Neural progenitor cell (in vitro differentiated cells): ENCODE measurements at regions not wholly inside any gene's neighbourhood (a gene's known extent, or its start where the extent isn't known, plus 50 kb on each side); places are given as distances from the start of the nearest gene placed in this dataset.

Source experiments
- DNase-seq: peaks from one replicate; pipeline ENCODE4 v3.0.0-alpha.2; 2016; ENCODE audit warnings: low spot score
- H2AFZ ChIP-seq: fragments of 200-600 bp; sonication (generic); replicated peaks from 2 replicates; pipeline ENCODE4 v1.6.1; 2016; ENCODE audit warnings: antibody characterized with exemption
- H3F3A ChIP-seq: fragments of 200-600 bp; sonication (generic); 2 replicates; pipeline ENCODE4 v1.6.1; 2016; ENCODE audit warnings: antibody characterized with exemption, low read depth
- H3K27ac ChIP-seq: fragments of 200-600 bp; sonication (generic); 2 replicates; pipeline ENCODE4 v1.5.1; 2016; ENCODE audit warnings: mild to moderate bottlenecking
- H3K27me3 ChIP-seq: fragments of 200-600 bp; sonication (generic); 2 replicates; pipeline ENCODE4 v1.6.1; 2016; ENCODE audit warnings: mild to moderate bottlenecking, moderate library complexity
- H3K36me3 ChIP-seq: fragments of 200-600 bp; sonication (generic); 2 replicates; pipeline ENCODE4 v1.5.1; 2016
- H3K4me1 ChIP-seq: fragments of 200-600 bp; sonication (generic); 2 replicates; pipeline ENCODE4 v1.6.1; 2016; ENCODE audit warnings: mixed run types
- H3K4me2 ChIP-seq: fragments of 200-600 bp; sonication (generic); 2 replicates; pipeline ENCODE4 v1.6.1; 2016
- H3K4me3 ChIP-seq: fragments of 200-600 bp; sonication (generic); 2 replicates; pipeline ENCODE4 v1.5.1; 2016
- H3K79me2 ChIP-seq: fragments of 200-600 bp; sonication (generic); 2 replicates; pipeline ENCODE4 v1.6.1; 2016; ENCODE audit warnings: low read depth
- H3K9ac ChIP-seq: fragments of 200-600 bp; sonication (generic); 2 replicates; pipeline ENCODE4 v1.6.1; 2016
- H3K9me3 ChIP-seq: fragments of 200-600 bp; sonication (generic); 2 replicates; pipeline ENCODE4 v1.5.1; 2016; ENCODE audit warnings: low read depth
- H4K20me1 ChIP-seq: fragments of 200-600 bp; sonication (generic); 2 replicates; pipeline ENCODE4 v1.6.1; 2016; ENCODE audit warnings: low read depth
- H3K27ac Mint-ChIP-seq: 3 replicates; pipeline ENCODE4 v1.8.0; 2021; ENCODE audit warnings: mixed read lengths
- H3K27me3 Mint-ChIP-seq: 2 replicates; pipeline ENCODE4 v1.8.0; 2022; ENCODE audit warnings: low read depth, mild to moderate bottlenecking, inconsistent platforms, moderate library complexity, mixed read lengths; ENCODE audit not compliant: insufficient read depth
- H3K36me3 Mint-ChIP-seq: 3 replicates; pipeline ENCODE4 v1.8.0; 2021; ENCODE audit warnings: mixed read lengths
- H3K4me1 Mint-ChIP-seq: 3 replicates; pipeline ENCODE4 v1.8.0; 2021; ENCODE audit warnings: mixed read lengths
- H3K4me3 Mint-ChIP-seq: 3 replicates; pipeline ENCODE4 v1.8.0; 2021; ENCODE audit warnings: mild to moderate bottlenecking, moderate library complexity, mixed read lengths
- H3K9me3 Mint-ChIP-seq: 3 replicates; pipeline ENCODE4 v1.8.0; 2020; ENCODE audit warnings: mixed read lengths
- CTCF ChIP-seq: fragments of 200-600 bp; sonication (generic); IDR thresholded peaks from 2 replicates; pipeline ENCODE4 v1.5.1; 2017; ENCODE audit warnings: antibody characterized with exemption, mild to moderate bottlenecking
- EZH2 ChIP-seq: fragments of 200-600 bp; sonication (generic); IDR thresholded peaks from 2 replicates; pipeline ENCODE4 v1.6.1; 2017; ENCODE audit warnings: antibody characterized with exemption, mild to moderate bottlenecking, moderate library complexity
- EZH2phosphoT487 ChIP-seq: fragments of 200-600 bp; sonication (generic); IDR thresholded peaks from 2 replicates; pipeline ENCODE4 v1.6.1; 2017; ENCODE audit warnings: antibody characterized with exemption

- H3K36me3 ChIP-seq: no peaks in the 10 kb centered on the region
- no peaks in the 10 kb centered on the region for H3K79me2 ChIP-seq
- H3F3A ChIP-seq: no peaks in the 10 kb centered on the region
- no peak overlapping the region for H3K4me3 ChIP-seq
- no peak for DNase-seq
- H2AFZ ChIP-seq: no peak overlapping the region
- TF ChIP-seq EZH2phosphoT487 (no peak), EZH2 (no peak), CTCF (no peak)
- H3K4me1 ChIP-seq: no peaks in the 10 kb centered on the region
- no peak overlapping the region for H3K27ac ChIP-seq
- Mint-ChIP-seq H3K9me3 (peaks cover 12% of the 10 kb centered on the region), H3K27me3 (peaks cover 2% of the 10 kb centered on the region), H3K4me1 (no peaks in the 10 kb centered on the region), H3K4me3 (no peak overlapping the region), H3K36me3 (no peaks in the 10 kb centered on the region), H3K27ac (no peak overlapping the region)
- no peak overlapping the region for H3K9ac ChIP-seq
- H4K20me1 ChIP-seq: no peaks in the 10 kb centered on the region
- H3K4me2 ChIP-seq: no peak overlapping the region
- H3K9me3 ChIP-seq: no peaks in the 10 kb centered on the region
- no peaks in the 10 kb centered on the region for H3K27me3 ChIP-seq
Observed at GRCh38 chr3:24631481-24631880, 136.8 kb upstream of the THRB start.

- no peak for TF ChIP-seq EZH2
- TF ChIP-seq CTCF: no peak
- TF ChIP-seq EZH2phosphoT487: no peak
- H3K4me3 ChIP-seq: no peak overlapping the region
- Mint-ChIP-seq H3K27ac (no peak overlapping the region), H3K27me3 (peaks cover 3% of the 10 kb centered on the region), H3K4me1 (no peaks in the 10 kb centered on the region), H3K9me3 (peaks cover 10% of the 10 kb centered on the region), H3K36me3 (no peaks in the 10 kb centered on the region), H3K4me3 (no peak overlapping the region)
- no peak for DNase-seq
- H4K20me1 ChIP-seq: no peaks in the 10 kb centered on the region
- no peak overlapping the region for H3K4me2 ChIP-seq
- H3K9me3 ChIP-seq: no peaks in the 10 kb centered on the region
- H3K27ac ChIP-seq: no peak overlapping the region
- no peak overlapping the region for H2AFZ ChIP-seq
- H3K36me3 ChIP-seq: no peaks in the 10 kb centered on the region
- no peaks in the 10 kb centered on the region for H3F3A ChIP-seq
- H3K4me1 ChIP-seq: peaks cover 3% of the 10 kb centered on the region
- H3K9ac ChIP-seq: no peak overlapping the region
- H3K27me3 ChIP-seq: no peaks in the 10 kb centered on the region
- H3K79me2 ChIP-seq: no peaks in the 10 kb centered on the region
Observed at GRCh38 chr3:24639061-24639460, 144.4 kb upstream of the THRB start.

- no peaks in the 10 kb centered on the region for H3K79me2 ChIP-seq
- no peak overlapping the region for H3K9ac ChIP-seq
- no peak overlapping the region for H3K4me3 ChIP-seq
- DNase-seq: no peak
- no peaks in the 10 kb centered on the region for H3K27me3 ChIP-seq
- no peak overlapping the region for H3K4me2 ChIP-seq
- H3K27me3 Mint-ChIP-seq: peaks cover 3% of the 10 kb centered on the region
- H3K4me3 Mint-ChIP-seq: no peak overlapping the region
- no peaks in the 10 kb centered on the region for H3K36me3 Mint-ChIP-seq
- no peaks in the 10 kb centered on the region for H3K9me3 ChIP-seq
- peaks cover 3% of the 10 kb centered on the region for H3K4me1 ChIP-seq
- H3F3A ChIP-seq: no peaks in the 10 kb centered on the region
- no peak overlapping the region for H3K27ac Mint-ChIP-seq
- peaks cover 5% of the 10 kb centered on the region for H3K9me3 Mint-ChIP-seq
- no peaks in the 10 kb centered on the region for H3K36me3 ChIP-seq
- TF ChIP-seq EZH2 (no peak), EZH2phosphoT487 (no peak), CTCF (no peak)
- no peaks in the 10 kb centered on the region for H3K4me1 Mint-ChIP-seq
- no peaks in the 10 kb centered on the region for H4K20me1 ChIP-seq
- no peak overlapping the region for H2AFZ ChIP-seq
- H3K27ac ChIP-seq: no peak overlapping the region
Observed at GRCh38 chr3:24639481-24640329, 145.1 kb upstream of the THRB start.
